Fibroblast of the aortic adventitia (primary cell): ENCODE measurements at regions not wholly inside any gene's neighbourhood (a gene's known extent, or its start where the extent isn't known, plus 50 kb on each side); places are given as distances from the start of the nearest gene placed in this dataset.

ENCODE experiments used
- DNase-seq: peaks from one replicate; pipeline ENCODE4 v3.0.0-alpha.2; 2010; ENCODE audit warnings: low read depth
- H3K4me3 ChIP-seq: 2 replicates; pipeline ENCODE4 v1.5.1; 2011; ENCODE audit warnings: low read depth, mild to moderate bottlenecking, control low read depth, low read length, moderate library complexity
- TF ChIP-seq, protein P1 (sequence below): IDR thresholded peaks from 2 replicates; pipeline ENCODE4 v1.5.1; 2011; ENCODE audit warnings: mild to moderate bottlenecking, low read length, control low read depth, inconsistent platforms; ENCODE audit not compliant: insufficient read depth

DNA sequence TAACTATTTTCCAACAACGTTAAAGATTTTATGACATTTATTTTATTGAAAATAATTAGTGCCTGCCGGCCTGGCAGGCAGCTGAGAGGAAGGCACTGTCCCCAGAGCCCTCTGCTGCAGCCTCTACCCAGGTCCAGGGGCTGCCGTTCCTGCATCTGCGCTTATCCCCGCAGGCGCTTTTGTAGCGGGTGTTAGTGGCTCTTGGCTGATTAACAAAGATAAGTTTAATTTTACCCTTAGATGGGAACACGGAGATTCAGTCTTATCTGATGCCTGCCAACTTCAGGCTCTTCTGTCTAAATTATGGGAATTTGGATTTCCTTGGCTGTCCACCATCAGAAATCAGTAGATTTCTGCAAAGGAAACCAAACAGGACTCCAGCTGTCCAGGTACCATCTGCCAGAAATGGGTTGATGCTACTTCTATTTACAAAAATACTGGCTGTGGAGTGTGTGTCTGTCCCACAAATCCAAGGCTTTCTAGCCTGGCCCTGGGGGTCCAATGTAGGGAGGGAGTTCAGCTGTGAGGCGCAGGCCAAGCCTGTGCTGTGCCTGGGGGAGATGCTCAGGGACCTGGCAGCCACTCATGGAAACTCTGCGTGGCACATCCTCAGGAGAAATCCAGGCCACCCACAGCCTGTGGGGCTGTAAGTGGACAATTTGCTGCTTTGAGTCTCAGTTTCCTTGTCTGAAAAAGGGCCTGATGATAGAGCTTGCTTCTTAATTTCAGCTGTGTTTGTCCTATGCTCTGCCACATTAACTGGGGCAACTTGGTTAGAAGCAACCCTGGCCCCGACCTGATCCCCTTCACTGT lies 62.0 kb upstream of the IGFBP3 start:
- DNase-seq, result no peak
- no peak overlapping the region for H3K4me3 ChIP-seq
- TF ChIP-seq, protein P1, sequence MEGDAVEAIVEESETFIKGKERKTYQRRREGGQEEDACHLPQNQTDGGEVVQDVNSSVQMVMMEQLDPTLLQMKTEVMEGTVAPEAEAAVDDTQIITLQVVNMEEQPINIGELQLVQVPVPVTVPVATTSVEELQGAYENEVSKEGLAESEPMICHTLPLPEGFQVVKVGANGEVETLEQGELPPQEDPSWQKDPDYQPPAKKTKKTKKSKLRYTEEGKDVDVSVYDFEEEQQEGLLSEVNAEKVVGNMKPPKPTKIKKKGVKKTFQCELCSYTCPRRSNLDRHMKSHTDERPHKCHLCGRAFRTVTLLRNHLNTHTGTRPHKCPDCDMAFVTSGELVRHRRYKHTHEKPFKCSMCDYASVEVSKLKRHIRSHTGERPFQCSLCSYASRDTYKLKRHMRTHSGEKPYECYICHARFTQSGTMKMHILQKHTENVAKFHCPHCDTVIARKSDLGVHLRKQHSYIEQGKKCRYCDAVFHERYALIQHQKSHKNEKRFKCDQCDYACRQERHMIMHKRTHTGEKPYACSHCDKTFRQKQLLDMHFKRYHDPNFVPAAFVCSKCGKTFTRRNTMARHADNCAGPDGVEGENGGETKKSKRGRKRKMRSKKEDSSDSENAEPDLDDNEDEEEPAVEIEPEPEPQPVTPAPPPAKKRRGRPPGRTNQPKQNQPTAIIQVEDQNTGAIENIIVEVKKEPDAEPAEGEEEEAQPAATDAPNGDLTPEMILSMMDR, result no peak

- no peak overlapping the region for H3K4me3 ChIP-seq
- DNase-seq, result no peak
- TF ChIP-seq, protein P1, result no peak
Measured at GRCh38 chr7:45982132-45982531, 61.1 kb upstream of the IGFBP3 start.

DNA sequence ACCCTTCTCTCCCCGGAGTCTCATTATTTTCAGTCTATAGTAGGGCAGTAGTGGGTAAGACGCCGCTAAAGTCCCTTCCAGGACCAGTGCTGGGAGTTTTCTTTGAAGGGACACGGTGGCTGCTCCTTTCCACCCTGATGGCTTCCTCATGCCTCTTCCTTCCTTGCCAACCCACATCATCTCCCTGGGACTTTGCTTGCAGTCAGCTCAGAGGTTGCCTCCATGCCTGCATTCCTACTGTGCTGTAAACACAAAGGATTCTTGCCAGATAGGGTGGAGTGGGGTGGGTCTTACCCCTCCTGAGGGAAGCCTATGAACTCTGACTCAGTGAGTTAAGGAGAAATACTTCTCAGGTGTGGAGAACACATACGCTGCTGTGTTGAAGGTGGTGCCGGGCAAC lies 59.9 kb upstream of the IGFBP3 start:
- DNase-seq, result no peak
- TF ChIP-seq, protein P1, result no peak

DNA sequence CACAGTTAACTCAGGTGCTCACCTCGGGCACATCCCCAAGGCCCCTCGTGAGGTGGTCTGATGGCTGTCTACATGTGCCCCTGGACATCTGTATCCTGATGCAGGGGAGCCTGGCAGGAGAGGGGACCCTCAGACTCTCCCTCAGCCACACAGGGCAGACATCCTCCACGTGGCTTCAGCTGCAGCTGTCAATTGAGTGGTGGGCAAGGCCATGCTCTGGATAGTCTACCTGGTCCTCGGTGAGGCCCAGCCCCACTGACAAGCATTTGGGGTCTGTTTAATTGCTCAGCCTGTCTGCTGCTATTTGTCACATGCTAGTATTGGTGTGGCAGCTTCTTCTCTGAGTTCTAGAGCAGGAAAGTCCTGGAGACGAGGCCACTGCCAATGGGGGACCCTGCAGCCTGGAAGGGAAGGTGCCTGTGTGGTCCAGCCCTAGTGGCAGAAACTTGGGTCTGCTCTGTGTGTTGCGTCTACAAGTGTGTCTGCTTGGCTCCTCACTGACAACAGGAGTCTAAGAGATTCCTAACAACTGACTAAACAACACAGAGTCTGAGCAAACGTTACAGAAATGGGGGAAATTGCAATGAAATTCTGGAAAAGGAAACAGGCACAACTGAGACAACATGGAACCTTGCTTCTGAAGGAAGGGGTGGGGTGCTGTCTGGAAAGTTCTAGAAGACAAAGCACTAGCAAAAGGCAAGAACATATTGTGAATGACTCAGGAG lies 59.3 kb upstream of the IGFBP3 start:
- DNase-seq, result peak; percentile 66
- TF ChIP-seq, protein P1, result no peak

More for the DNA sequence above, 59.9 kb upstream of the IGFBP3 start:
- H3K4me3 ChIP-seq, result no peak overlapping the region

GRCh38 chr7:45979275-45980180 lies 58.5 kb upstream of the IGFBP3 start:
- TF ChIP-seq, protein P1, result no peak
- H3K4me3 ChIP-seq, result no peak overlapping the region
- DNase-seq, result no peak

More for the DNA sequence above, 59.3 kb upstream of the IGFBP3 start:
- no peak overlapping the region for H3K4me3 ChIP-seq

GRCh38 chr7:45978731-45979211 lies 57.7 kb upstream of the IGFBP3 start:
- no peak for DNase-seq
- no peak overlapping the region for H3K4me3 ChIP-seq
- TF ChIP-seq, protein P1, result no peak
